ENCODE measurements at regions not wholly inside any gene's neighbourhood (a gene's known extent, or its start where the extent isn't known, plus 50 kb on each side); places are given as distances from the start of the nearest gene placed in this dataset.

GRCh38 chr5:3905521-3905920 is 309.9 kb downstream of the IRX1 start:
- Histone ChIP-seq H3K4me3 (ENCODE audit: low read depth, low read length) (no peak overlapping the region), H3K79me2 (ENCODE audit: control insufficient read depth, insufficient read depth, low read length, unreplicated experiment) (no peaks in the 10 kb centered on the region), H3K27me3 (ENCODE audit: insufficient read depth, low read length) (no peaks in the 10 kb centered on the region), H3K4me1 (ENCODE audit: control insufficient read depth, insufficient read depth, low read length, unreplicated experiment) (no peaks in the 10 kb centered on the region), H3K36me3 (ENCODE audit: insufficient read depth, low read length) (no peaks in the 10 kb centered on the region), H3K27ac (ENCODE audit: low read depth, low read length) (no peak overlapping the region), H2AFZ (ENCODE audit: low read length, unreplicated experiment) (no peak overlapping the region)

GRCh38 chr5:3911111-3911510 is 315.5 kb downstream of the IRX1 start:
- Histone ChIP-seq H3K4me3 (ENCODE audit: low read depth, low read length) (no peak overlapping the region), H3K27ac (ENCODE audit: low read depth, low read length) (no peak overlapping the region), H3K79me2 (ENCODE audit: control insufficient read depth, insufficient read depth, low read length, unreplicated experiment) (no peaks in the 10 kb centered on the region), H3K4me1 (ENCODE audit: control insufficient read depth, insufficient read depth, low read length, unreplicated experiment) (no peaks in the 10 kb centered on the region), H3K36me3 (ENCODE audit: insufficient read depth, low read length) (no peaks in the 10 kb centered on the region), H3K27me3 (ENCODE audit: insufficient read depth, low read length) (no peaks in the 10 kb centered on the region), H2AFZ (ENCODE audit: low read length, unreplicated experiment) (no peak overlapping the region)

DNA sequence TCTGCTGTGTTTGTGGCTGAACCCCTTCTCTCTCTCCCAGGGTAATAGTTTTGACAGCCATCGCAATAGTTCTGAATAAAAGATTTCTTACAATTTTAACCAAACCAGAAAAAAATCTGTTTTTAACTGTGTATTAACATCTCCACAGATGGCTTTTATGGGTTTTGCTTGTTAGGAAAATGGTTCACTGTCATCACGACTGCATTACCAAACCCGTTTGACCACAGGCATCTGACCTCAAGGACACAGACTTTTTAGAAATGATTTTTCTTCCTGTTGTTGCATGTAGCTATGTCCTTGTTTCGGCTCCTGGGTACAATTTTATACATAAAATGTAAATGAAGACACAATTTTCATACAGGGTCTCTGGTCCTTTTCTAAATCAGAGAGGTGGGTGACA is 316.1 kb downstream of the IRX1 start:
- Histone ChIP-seq H2AFZ (ENCODE audit: low read length, unreplicated experiment) (no peak overlapping the region), H3K36me3 (ENCODE audit: insufficient read depth, low read length) (no peaks in the 10 kb centered on the region), H3K79me2 (ENCODE audit: control insufficient read depth, insufficient read depth, low read length, unreplicated experiment) (no peaks in the 10 kb centered on the region)

GRCh38 chr5:3912790-3913189 is 317.2 kb downstream of the IRX1 start:
- H3K36me3 ChIP-seq (ENCODE audit: insufficient read depth, low read length): no peaks in the 10 kb centered on the region
- no peak overlapping the region for H2AFZ ChIP-seq (ENCODE audit: low read length, unreplicated experiment)
- H3K27me3 ChIP-seq (ENCODE audit: insufficient read depth, low read length): no peaks in the 10 kb centered on the region
- H3K27ac ChIP-seq (ENCODE audit: low read depth, low read length): no peak overlapping the region
- H3K4me3 ChIP-seq (ENCODE audit: low read depth, low read length): no peak overlapping the region
- no peaks in the 10 kb centered on the region for H3K4me1 ChIP-seq (ENCODE audit: control insufficient read depth, insufficient read depth, low read length, unreplicated experiment)
- H3K79me2 ChIP-seq (ENCODE audit: control insufficient read depth, insufficient read depth, low read length, unreplicated experiment): no peaks in the 10 kb centered on the region

More for the DNA sequence above, 316.1 kb downstream of the IRX1 start:
- no peaks in the 10 kb centered on the region for H3K27me3 ChIP-seq (ENCODE audit: insufficient read depth, low read length)
- H3K27ac ChIP-seq (ENCODE audit: low read depth, low read length): no peak overlapping the region
- no peaks in the 10 kb centered on the region for H3K4me1 ChIP-seq (ENCODE audit: control insufficient read depth, insufficient read depth, low read length, unreplicated experiment)
- no peak overlapping the region for H3K4me3 ChIP-seq (ENCODE audit: low read depth, low read length)

GRCh38 chr5:3913279-3913678 is 317.6 kb downstream of the IRX1 start:
- H3K36me3 ChIP-seq (ENCODE audit: insufficient read depth, low read length): no peaks in the 10 kb centered on the region
- H2AFZ ChIP-seq (ENCODE audit: low read length, unreplicated experiment): no peak overlapping the region
- H3K79me2 ChIP-seq (ENCODE audit: control insufficient read depth, insufficient read depth, low read length, unreplicated experiment): no peaks in the 10 kb centered on the region
- H3K27ac ChIP-seq (ENCODE audit: low read depth, low read length): no peak overlapping the region
- no peaks in the 10 kb centered on the region for H3K27me3 ChIP-seq (ENCODE audit: insufficient read depth, low read length)
- H3K4me1 ChIP-seq (ENCODE audit: control insufficient read depth, insufficient read depth, low read length, unreplicated experiment): no peaks in the 10 kb centered on the region
- no peak overlapping the region for H3K4me3 ChIP-seq (ENCODE audit: low read depth, low read length)

DNA sequence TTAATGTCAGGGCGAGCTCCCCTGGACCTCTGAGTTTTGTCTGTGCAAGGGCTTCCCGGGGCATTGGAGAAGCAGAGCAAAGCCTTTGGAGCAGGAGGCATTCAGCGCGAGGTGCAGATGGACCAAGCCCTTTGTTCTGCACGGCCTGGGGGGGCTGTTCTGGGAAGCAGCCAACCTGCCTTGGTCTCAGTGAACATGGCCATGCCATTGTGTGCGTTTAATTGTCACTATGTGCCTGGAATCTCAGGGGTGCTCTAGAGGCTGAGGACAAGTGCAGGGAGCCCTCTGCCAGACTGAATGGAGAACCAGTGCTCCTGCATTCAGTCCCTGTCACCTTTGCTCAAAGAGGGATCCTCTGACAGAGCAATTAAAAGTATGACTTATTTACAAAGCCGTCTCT is 329.4 kb downstream of the IRX1 start:
- Histone ChIP-seq H3K4me3 (ENCODE audit: low read depth, low read length) (no peak overlapping the region), H2AFZ (ENCODE audit: low read length, unreplicated experiment) (no peak overlapping the region), H3K4me1 (ENCODE audit: control insufficient read depth, insufficient read depth, low read length, unreplicated experiment) (no peaks in the 10 kb centered on the region), H3K27me3 (ENCODE audit: insufficient read depth, low read length) (no peaks in the 10 kb centered on the region), H3K27ac (ENCODE audit: low read depth, low read length) (no peak overlapping the region), H3K79me2 (ENCODE audit: control insufficient read depth, insufficient read depth, low read length, unreplicated experiment) (no peaks in the 10 kb centered on the region), H3K36me3 (ENCODE audit: insufficient read depth, low read length) (no peaks in the 10 kb centered on the region)

GRCh38 chr5:3925935-3926334 is 330.3 kb downstream of the IRX1 start:
- Histone ChIP-seq H2AFZ (ENCODE audit: low read length, unreplicated experiment) (no peak overlapping the region), H3K27ac (ENCODE audit: low read depth, low read length) (no peak overlapping the region), H3K36me3 (ENCODE audit: insufficient read depth, low read length) (no peaks in the 10 kb centered on the region), H3K27me3 (ENCODE audit: insufficient read depth, low read length) (no peaks in the 10 kb centered on the region), H3K4me3 (ENCODE audit: low read depth, low read length) (no peak overlapping the region), H3K4me1 (ENCODE audit: control insufficient read depth, insufficient read depth, low read length, unreplicated experiment) (no peaks in the 10 kb centered on the region), H3K79me2 (ENCODE audit: control insufficient read depth, insufficient read depth, low read length, unreplicated experiment) (no peaks in the 10 kb centered on the region)

DNA sequence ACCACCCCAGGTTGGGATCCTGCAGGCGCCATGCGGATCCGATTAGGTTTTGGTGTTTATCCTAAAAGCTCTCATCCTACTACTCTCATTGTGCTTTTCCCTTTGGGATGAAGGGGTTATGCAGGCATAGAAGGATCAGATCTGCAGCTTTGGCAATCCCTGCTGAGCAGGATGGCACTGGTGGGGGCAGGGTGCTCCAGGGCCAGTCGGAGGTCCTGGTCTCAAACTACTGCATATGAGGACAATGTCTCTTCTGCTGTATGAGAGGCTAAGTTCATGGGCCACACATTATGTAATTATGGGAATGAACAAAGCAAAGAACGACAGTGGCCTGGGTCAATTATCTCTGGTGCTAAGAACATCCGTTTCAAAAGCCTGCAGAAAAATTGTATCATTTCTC is 334.2 kb downstream of the IRX1 start:
- H3K4me1 ChIP-seq (ENCODE audit: control insufficient read depth, insufficient read depth, low read length, unreplicated experiment): no peaks in the 10 kb centered on the region
- no peak overlapping the region for H3K4me3 ChIP-seq (ENCODE audit: low read depth, low read length)
- no peaks in the 10 kb centered on the region for H3K79me2 ChIP-seq (ENCODE audit: control insufficient read depth, insufficient read depth, low read length, unreplicated experiment)
- H3K27me3 ChIP-seq (ENCODE audit: insufficient read depth, low read length): no peaks in the 10 kb centered on the region
- H3K27ac ChIP-seq (ENCODE audit: low read depth, low read length): no peak overlapping the region
- no peaks in the 10 kb centered on the region for H3K36me3 ChIP-seq (ENCODE audit: insufficient read depth, low read length)
- no peak overlapping the region for H2AFZ ChIP-seq (ENCODE audit: low read length, unreplicated experiment)

- Histone ChIP-seq H2AFZ (ENCODE audit: low read length, unreplicated experiment) (no peak overlapping the region), H3K4me3 (ENCODE audit: low read depth, low read length) (no peak overlapping the region), H3K27me3 (ENCODE audit: insufficient read depth, low read length) (no peaks in the 10 kb centered on the region), H3K36me3 (ENCODE audit: insufficient read depth, low read length) (no peaks in the 10 kb centered on the region), H3K79me2 (ENCODE audit: control insufficient read depth, insufficient read depth, low read length, unreplicated experiment) (no peaks in the 10 kb centered on the region), H3K4me1 (ENCODE audit: control insufficient read depth, insufficient read depth, low read length, unreplicated experiment) (no peaks in the 10 kb centered on the region), H3K27ac (ENCODE audit: low read depth, low read length) (no peak overlapping the region)
These were observed 336.3 kb downstream of the IRX1 start for GRCh38 chr5:3931976-3932375.

GRCh38 chr5:3933536-3933935 is 337.9 kb downstream of the IRX1 start:
- Histone ChIP-seq H3K27ac (ENCODE audit: low read depth, low read length) (no peak overlapping the region), H3K27me3 (ENCODE audit: insufficient read depth, low read length) (no peaks in the 10 kb centered on the region), H3K4me3 (ENCODE audit: low read depth, low read length) (no peak overlapping the region), H3K79me2 (ENCODE audit: control insufficient read depth, insufficient read depth, low read length, unreplicated experiment) (no peaks in the 10 kb centered on the region), H3K4me1 (ENCODE audit: control insufficient read depth, insufficient read depth, low read length, unreplicated experiment) (no peaks in the 10 kb centered on the region), H3K36me3 (ENCODE audit: insufficient read depth, low read length) (no peaks in the 10 kb centered on the region), H2AFZ (ENCODE audit: low read length, unreplicated experiment) (no peak overlapping the region)

DNA sequence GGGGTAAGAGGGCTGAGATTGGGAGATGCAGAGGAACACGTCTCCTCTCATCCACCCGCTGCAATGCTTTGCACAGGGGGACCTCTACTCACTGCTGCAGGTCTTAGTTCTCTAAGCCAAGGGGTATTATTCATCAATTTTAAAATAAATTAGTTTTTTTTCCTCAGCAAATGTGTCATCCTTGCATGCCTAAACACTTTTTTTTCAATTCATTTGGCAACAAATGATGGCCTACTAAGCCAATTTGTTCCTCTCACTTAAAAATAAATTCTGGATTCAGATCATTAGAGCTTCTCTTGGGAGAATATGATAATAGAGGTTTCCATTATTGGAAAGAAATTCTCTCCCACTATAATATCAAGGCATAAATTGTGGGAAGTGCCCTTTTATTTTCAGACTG is 338.3 kb downstream of the IRX1 start:
- Histone ChIP-seq H3K27me3 (ENCODE audit: insufficient read depth, low read length) (no peaks in the 10 kb centered on the region), H2AFZ (ENCODE audit: low read length, unreplicated experiment) (no peak overlapping the region), H3K4me1 (ENCODE audit: control insufficient read depth, insufficient read depth, low read length, unreplicated experiment) (no peaks in the 10 kb centered on the region), H3K27ac (ENCODE audit: low read depth, low read length) (no peak overlapping the region), H3K79me2 (ENCODE audit: control insufficient read depth, insufficient read depth, low read length, unreplicated experiment) (no peaks in the 10 kb centered on the region), H3K36me3 (ENCODE audit: insufficient read depth, low read length) (no peaks in the 10 kb centered on the region), H3K4me3 (ENCODE audit: low read depth, low read length) (no peak overlapping the region)

DNA sequence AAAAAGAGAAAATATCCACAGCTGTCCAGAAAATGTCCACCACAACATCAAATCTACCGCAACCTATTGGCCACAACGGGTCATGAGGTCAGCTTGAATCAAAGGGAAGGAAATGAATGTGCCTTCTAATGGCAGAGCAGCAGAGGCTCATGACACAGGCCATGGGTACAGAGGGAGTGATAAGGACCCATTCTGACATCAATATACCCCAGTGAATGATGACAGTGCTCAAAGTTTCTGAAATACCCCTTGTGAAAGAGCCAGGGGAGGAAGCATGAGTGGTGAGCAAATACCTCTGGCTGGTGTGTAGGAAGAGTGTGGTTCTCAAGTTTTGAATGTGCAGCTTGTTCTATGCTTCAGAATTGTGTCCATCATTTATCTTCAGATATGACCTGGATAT is 348.2 kb downstream of the IRX1 start:
- H3K27ac ChIP-seq (ENCODE audit: low read depth, low read length): no peak overlapping the region
- H3K79me2 ChIP-seq (ENCODE audit: control insufficient read depth, insufficient read depth, low read length, unreplicated experiment): no peaks in the 10 kb centered on the region
- no peak overlapping the region for H3K4me3 ChIP-seq (ENCODE audit: low read depth, low read length)
- no peaks in the 10 kb centered on the region for H3K4me1 ChIP-seq (ENCODE audit: control insufficient read depth, insufficient read depth, low read length, unreplicated experiment)
- no peaks in the 10 kb centered on the region for H3K27me3 ChIP-seq (ENCODE audit: insufficient read depth, low read length)
- H3K36me3 ChIP-seq (ENCODE audit: insufficient read depth, low read length): no peaks in the 10 kb centered on the region
- no peak overlapping the region for H2AFZ ChIP-seq (ENCODE audit: low read length, unreplicated experiment)

All from ACC112 (cell line).